GM23338 (cell line): ENCODE measurements at regions not wholly inside any gene's neighbourhood (a gene's known extent, or its start where the extent isn't known, plus 50 kb on each side); places are given as distances from the start of the nearest gene placed in this dataset.

Experiments used
- ATAC-seq: fragments of 200-7000 bp; cut with Tn5 transposase; 3 replicates; pipeline ENCODE4 v1.9.1; 2020
- DNase-seq: peaks from one replicate; pipeline ENCODE4 v3.0.0-alpha.2; 2015; ENCODE audit warnings: low spot score
- H2AFZ ChIP-seq: fragments of 200-600 bp; sonication (generic); 2 replicates; pipeline ENCODE4 v1.8.0; 2016; ENCODE audit warnings: antibody characterized with exemption, mild to moderate bottlenecking, moderate library complexity
- H3F3A ChIP-seq: fragments of 200-600 bp; sonication (generic); replicated peaks from 2 replicates; pipeline ENCODE4 v1.8.0; 2017; ENCODE audit warnings: antibody characterized with exemption, mixed run types, low read depth
- H3K27ac ChIP-seq: fragments of 200-600 bp; sonication (generic); 2 replicates; pipeline ENCODE4 v1.6.1; 2016; ENCODE audit warnings: low read depth
- H3K27me3 ChIP-seq: fragments of 200-600 bp; sonication (generic); 2 replicates; pipeline ENCODE4 v1.8.0; 2016; ENCODE audit warnings: mild to moderate bottlenecking, mixed run types, moderate library complexity; ENCODE audit not compliant: insufficient read depth
- H3K36me3 ChIP-seq: fragments of 200-600 bp; sonication (generic); 2 replicates; pipeline ENCODE4 v1.8.0; 2016; ENCODE audit warnings: mild to moderate bottlenecking; ENCODE audit not compliant: insufficient read depth
- H3K4me1 ChIP-seq: fragments of 200-600 bp; sonication (generic); 2 replicates; pipeline ENCODE4 v1.8.0; 2016; ENCODE audit warnings: mild to moderate bottlenecking, moderate library complexity; ENCODE audit not compliant: insufficient read depth
- H3K4me2 ChIP-seq: fragments of 200-600 bp; sonication (generic); 2 replicates; pipeline ENCODE4 v1.7.1; 2017; ENCODE audit warnings: mixed run types
- H3K4me3 ChIP-seq: fragments of 200-600 bp; sonication (generic); 2 replicates; pipeline ENCODE4 v1.6.1; 2016; ENCODE audit warnings: mixed run types
- H3K79me2 ChIP-seq: fragments of 200-600 bp; sonication (generic); replicated peaks from 2 replicates; pipeline ENCODE4 v1.8.0; 2017; ENCODE audit warnings: mild to moderate bottlenecking; ENCODE audit not compliant: insufficient read depth
- H3K9me2 ChIP-seq: fragments of 200-600 bp; sonication (generic); 2 replicates; pipeline ENCODE4 v1.8.0; 2017; ENCODE audit not compliant: insufficient read depth
- H4K20me1 ChIP-seq: fragments of 200-600 bp; sonication (generic); replicated peaks from 2 replicates; pipeline ENCODE4 v1.8.0; 2017; ENCODE audit warnings: mild to moderate bottlenecking; ENCODE audit not compliant: insufficient read depth
- H3K27ac Mint-ChIP-seq: 2 replicates; pipeline ENCODE4 v1.8.0; 2020; ENCODE audit warnings: inconsistent platforms, mild to moderate bottlenecking, moderate library complexity, mixed read lengths
- H3K27me3 Mint-ChIP-seq: 3 replicates; pipeline ENCODE4 v1.8.0; 2022; ENCODE audit warnings: low read depth, mild to moderate bottlenecking, moderate library complexity, mixed read lengths, inconsistent platforms; ENCODE audit not compliant: insufficient read depth, poor library complexity
- H3K36me3 Mint-ChIP-seq: 3 replicates; pipeline ENCODE4 v1.8.0; 2021; ENCODE audit warnings: low read depth, mild to moderate bottlenecking, inconsistent platforms, moderate library complexity, mixed read lengths
- H3K4me1 Mint-ChIP-seq: 3 replicates; pipeline ENCODE4 v1.8.0; 2020; ENCODE audit warnings: mild to moderate bottlenecking, inconsistent platforms, mixed read lengths
- H3K4me3 Mint-ChIP-seq: 3 replicates; pipeline ENCODE4 v1.8.0; 2021; ENCODE audit warnings: moderate library complexity, mild to moderate bottlenecking, inconsistent platforms, mixed read lengths
- H3K9me3 Mint-ChIP-seq: 3 replicates; pipeline ENCODE4 v1.8.0; 2020; ENCODE audit warnings: moderate library complexity, mild to moderate bottlenecking, inconsistent platforms, mixed read lengths
- CREB1 ChIP-seq: fragments of 250-450 bp; sonication (Bioruptor Pico); IDR thresholded peaks from 2 replicates; pipeline ENCODE4 v1.5.0; 2020; ENCODE audit warnings: low read depth, mild to moderate bottlenecking, moderate library complexity
- JUNB ChIP-seq: IDR thresholded peaks from one replicate; pipeline ENCODE4 v1.6.1; 2016; ENCODE audit warnings: antibody characterized with exemption; ENCODE audit not compliant: unreplicated experiment
- POLR2AphosphoS5 ChIP-seq: IDR thresholded peaks from 2 replicates; pipeline ENCODE4 v1.6.1; 2016; ENCODE audit warnings: antibody characterized with exemption, low read depth
- STAT1 ChIP-seq: IDR thresholded peaks from one replicate; pipeline ENCODE4 v1.6.1; 2016; ENCODE audit warnings: antibody characterized with exemption; ENCODE audit not compliant: unreplicated experiment
- ZNF114 ChIP-seq: fragments of 250-450 bp; sonication (Bioruptor Pico); IDR thresholded peaks from 2 replicates; pipeline ENCODE4 v1.5.0; 2020; ENCODE audit warnings: mild to moderate bottlenecking, moderate library complexity
- ZNF331 ChIP-seq: fragments of 250-450 bp; sonication (Bioruptor Pico); IDR thresholded peaks from 2 replicates; pipeline ENCODE4 v1.5.0; 2020; ENCODE audit warnings: low read depth, mild to moderate bottlenecking, moderate library complexity
- TF ChIP-seq, protein P1 (sequence below): IDR thresholded peaks from one replicate; pipeline ENCODE4 v1.6.1; 2018; ENCODE audit warnings: antibody characterized with exemption; ENCODE audit not compliant: unreplicated experiment
- TF ChIP-seq, protein P2 (sequence below): IDR thresholded peaks from 2 replicates; pipeline ENCODE4 v1.6.1; 2016; ENCODE audit warnings: antibody characterized with exemption

DNA sequence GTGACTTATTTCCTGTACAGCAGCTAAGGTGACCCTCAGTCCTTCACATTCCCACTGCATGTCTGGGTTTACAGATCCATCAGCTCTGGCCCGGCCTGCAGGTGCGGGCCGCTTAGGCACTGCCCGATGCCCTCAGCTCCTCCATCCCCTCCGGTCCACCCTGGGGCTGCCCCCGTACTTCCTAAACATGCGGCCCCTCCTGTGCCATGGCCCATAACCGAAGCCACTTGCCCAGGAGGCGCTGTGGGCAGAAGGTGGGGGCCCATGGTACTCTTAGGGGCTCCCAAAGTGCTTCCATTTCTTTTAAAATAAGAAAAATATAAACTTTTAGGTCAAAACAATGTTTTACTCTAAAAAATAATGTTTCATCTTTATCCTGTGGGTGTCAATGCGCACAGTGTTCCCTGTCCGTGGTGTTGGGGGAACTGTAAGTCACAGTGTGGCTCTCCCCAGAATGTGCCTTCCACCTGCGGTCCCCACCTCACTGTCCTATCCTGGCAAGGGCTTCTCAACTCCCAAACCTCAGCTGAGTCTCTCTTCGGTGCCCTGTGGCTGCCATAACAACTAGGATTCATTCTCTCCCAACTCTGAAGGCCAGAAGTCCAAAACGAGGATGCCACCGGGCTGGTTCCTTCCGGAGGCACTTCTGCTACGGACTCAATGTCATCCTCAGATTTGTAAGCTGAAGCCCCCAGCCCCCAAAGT lies 132.7 kb upstream of the LPCAT1 start (continued):
- TF ChIP-seq STAT1 (no peak), JUNB (no peak)

DNA sequence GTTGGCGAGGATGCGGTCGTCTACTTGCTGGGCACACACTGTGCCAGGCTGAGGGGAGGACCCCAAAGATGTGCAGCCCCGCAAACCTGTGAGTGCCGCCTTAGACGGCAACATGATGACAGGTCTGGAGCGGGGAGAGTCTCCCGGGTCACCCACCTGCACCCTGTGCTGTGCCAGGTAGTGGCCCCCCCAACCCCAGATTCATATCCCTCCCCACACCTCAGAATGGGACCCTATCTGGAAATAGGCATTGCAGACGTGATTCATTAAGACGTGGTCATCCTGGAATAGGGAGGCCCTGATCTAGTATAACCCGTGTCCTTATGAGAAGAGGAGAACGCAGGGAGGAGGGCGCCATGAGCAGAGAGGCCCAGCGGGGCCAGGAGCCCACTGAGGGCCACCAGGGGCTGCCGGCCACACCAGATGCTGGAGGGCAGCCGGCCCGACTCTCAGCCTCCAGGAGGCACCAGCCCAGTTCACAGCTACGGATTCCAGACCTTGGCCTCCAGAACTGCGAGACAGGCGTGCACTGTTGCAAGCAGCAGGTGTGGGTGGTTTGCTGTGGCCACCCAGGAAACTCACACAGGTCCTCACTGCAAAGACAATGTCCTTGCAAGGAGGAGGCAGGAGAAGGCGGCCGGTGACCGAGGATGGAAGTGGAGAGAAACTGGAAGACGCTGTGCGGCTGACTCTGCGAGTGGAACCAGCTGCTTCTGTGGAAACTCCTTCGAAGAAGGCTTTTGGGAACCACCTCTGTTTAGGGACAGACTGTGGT lies 131.9 kb upstream of the LPCAT1 start:
- Histone ChIP-seq H3K4me3 (no peak overlapping the region), H3K27ac (no peak overlapping the region), H3K9me2 (no peaks in the 10 kb centered on the region), H3K4me2 (no peak overlapping the region), H4K20me1 (no peaks in the 10 kb centered on the region), H2AFZ (no peak overlapping the region), H3F3A (no peaks in the 10 kb centered on the region), H3K36me3 (no peaks in the 10 kb centered on the region), H3K27me3 (peaks cover 9% of the 10 kb centered on the region; the same call in 1 of the 2 replicates), H3K79me2 (no peaks in the 10 kb centered on the region), H3K4me1 (no peaks in the 10 kb centered on the region)
- ATAC-seq (no peak), DNase-seq (no peak)
- Mint-ChIP-seq H3K9me3 (no peaks in the 10 kb centered on the region; the same call in 1 of the 3 replicates), H3K4me3 (no peak overlapping the region), H3K27ac (no peak overlapping the region), H3K27me3 (peaks cover 16% of the 10 kb centered on the region), H3K4me1 (peaks cover 10% of the 10 kb centered on the region), H3K36me3 (no peaks in the 10 kb centered on the region; the same call in 2 of the 3 replicates)
- TF ChIP-seq CREB1 (CRISPR knock-in tag), result no peak
- no peak for TF ChIP-seq JUNB

DNA sequence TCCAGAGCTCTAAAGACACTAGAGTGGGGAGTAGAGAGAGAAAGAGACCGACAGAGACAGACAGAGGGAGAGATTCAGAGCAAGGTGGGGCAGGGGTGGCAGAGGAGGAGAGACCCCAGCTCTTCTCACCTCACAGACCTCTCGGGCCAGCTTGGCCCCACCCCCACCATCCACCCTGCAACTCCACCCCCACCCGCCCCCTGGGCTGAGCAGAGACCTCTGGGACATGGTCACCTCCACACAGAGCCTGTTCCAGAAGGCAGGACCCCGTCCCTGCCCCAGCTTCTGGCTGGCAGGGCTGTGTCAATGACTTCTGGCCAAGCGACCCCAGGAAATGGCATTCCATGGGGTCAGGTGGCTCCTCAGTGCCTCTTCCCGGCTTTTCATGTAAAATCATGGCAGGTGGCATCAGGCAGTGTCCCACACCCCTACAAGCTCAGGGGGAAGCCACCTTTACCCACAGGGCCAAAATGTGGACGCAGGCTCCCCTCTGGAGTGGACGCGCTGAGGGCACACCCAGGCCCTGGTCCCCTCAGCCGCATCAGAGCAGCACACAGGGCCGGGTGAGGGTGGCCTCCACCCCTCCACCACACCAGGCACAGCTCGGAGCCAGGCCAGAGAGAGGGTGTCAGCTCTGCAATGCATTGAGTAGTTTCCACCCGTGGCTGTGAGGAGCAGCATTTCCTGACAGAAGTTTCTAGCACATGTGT lies 131.2 kb upstream of the LPCAT1 start:
- H3K79me2 ChIP-seq, result no peaks in the 10 kb centered on the region
- ATAC-seq (no peak), DNase-seq (no peak)
- Mint-ChIP-seq H3K27me3 (peaks cover 14% of the 10 kb centered on the region), H3K9me3 (no peaks in the 10 kb centered on the region; the same call in 1 of the 3 replicates), H3K4me1 (peaks cover 11% of the 10 kb centered on the region), H3K27ac (no peak overlapping the region), H3K4me3 (no peak overlapping the region), H3K36me3 (no peaks in the 10 kb centered on the region; the same call in 2 of the 3 replicates)
- H3F3A ChIP-seq, result no peaks in the 10 kb centered on the region
- H3K27ac ChIP-seq, result no peak overlapping the region
- H3K27me3 ChIP-seq, result peaks cover 9% of the 10 kb centered on the region; the same call in 1 of the 2 replicates
- no peaks in the 10 kb centered on the region for H3K4me1 ChIP-seq
- no peak overlapping the region for H3K4me3 ChIP-seq
- no peak overlapping the region for H2AFZ ChIP-seq
- TF ChIP-seq ZNF331 (CRISPR knock-in tag), result no peak
- no peak for TF ChIP-seq ZNF114
- TF ChIP-seq POLR2AphosphoS5, result no peak
- TF ChIP-seq, protein P1, sequence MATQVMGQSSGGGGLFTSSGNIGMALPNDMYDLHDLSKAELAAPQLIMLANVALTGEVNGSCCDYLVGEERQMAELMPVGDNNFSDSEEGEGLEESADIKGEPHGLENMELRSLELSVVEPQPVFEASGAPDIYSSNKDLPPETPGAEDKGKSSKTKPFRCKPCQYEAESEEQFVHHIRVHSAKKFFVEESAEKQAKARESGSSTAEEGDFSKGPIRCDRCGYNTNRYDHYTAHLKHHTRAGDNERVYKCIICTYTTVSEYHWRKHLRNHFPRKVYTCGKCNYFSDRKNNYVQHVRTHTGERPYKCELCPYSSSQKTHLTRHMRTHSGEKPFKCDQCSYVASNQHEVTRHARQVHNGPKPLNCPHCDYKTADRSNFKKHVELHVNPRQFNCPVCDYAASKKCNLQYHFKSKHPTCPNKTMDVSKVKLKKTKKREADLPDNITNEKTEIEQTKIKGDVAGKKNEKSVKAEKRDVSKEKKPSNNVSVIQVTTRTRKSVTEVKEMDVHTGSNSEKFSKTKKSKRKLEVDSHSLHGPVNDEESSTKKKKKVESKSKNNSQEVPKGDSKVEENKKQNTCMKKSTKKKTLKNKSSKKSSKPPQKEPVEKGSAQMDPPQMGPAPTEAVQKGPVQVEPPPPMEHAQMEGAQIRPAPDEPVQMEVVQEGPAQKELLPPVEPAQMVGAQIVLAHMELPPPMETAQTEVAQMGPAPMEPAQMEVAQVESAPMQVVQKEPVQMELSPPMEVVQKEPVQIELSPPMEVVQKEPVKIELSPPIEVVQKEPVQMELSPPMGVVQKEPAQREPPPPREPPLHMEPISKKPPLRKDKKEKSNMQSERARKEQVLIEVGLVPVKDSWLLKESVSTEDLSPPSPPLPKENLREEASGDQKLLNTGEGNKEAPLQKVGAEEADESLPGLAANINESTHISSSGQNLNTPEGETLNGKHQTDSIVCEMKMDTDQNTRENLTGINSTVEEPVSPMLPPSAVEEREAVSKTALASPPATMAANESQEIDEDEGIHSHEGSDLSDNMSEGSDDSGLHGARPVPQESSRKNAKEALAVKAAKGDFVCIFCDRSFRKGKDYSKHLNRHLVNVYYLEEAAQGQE, result no peak
- TF ChIP-seq CREB1 (CRISPR knock-in tag), result no peak
- TF ChIP-seq, protein P2, sequence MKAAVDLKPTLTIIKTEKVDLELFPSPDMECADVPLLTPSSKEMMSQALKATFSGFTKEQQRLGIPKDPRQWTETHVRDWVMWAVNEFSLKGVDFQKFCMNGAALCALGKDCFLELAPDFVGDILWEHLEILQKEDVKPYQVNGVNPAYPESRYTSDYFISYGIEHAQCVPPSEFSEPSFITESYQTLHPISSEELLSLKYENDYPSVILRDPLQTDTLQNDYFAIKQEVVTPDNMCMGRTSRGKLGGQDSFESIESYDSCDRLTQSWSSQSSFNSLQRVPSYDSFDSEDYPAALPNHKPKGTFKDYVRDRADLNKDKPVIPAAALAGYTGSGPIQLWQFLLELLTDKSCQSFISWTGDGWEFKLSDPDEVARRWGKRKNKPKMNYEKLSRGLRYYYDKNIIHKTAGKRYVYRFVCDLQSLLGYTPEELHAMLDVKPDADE, result no peak
- no peaks in the 10 kb centered on the region for H4K20me1 ChIP-seq
- no peaks in the 10 kb centered on the region for H3K9me2 ChIP-seq
- no peak overlapping the region for H3K4me2 ChIP-seq
- no peaks in the 10 kb centered on the region for H3K36me3 ChIP-seq
